SH-SY5Y (cell line): ENCODE measurements at regions not wholly inside any gene's neighbourhood (a gene's known extent, or its start where the extent isn't known, plus 50 kb on each side); places are given as distances from the start of the nearest gene placed in this dataset.

Experiments
- GATA2 ChIP-seq: IDR thresholded peaks from 2 replicates; pipeline ENCODE4 v1.6.1; 2011; ENCODE audit warnings: mild to moderate bottlenecking, low read depth, low read length
- GATA3 ChIP-seq: IDR thresholded peaks from 2 replicates; pipeline ENCODE4 v1.6.1; 2011; ENCODE audit warnings: low read depth, mild to moderate bottlenecking, low read length, moderate library complexity

- TF ChIP-seq GATA2 = no peak
- no peak for TF ChIP-seq GATA3
These were observed 237.4 kb upstream of the PPP2R3A start for GRCh38 chr3:135728007-135728721.

- TF ChIP-seq GATA2 (no peak), GATA3 (no peak)
These were observed 234.0 kb upstream of the PPP2R3A start for GRCh38 chr3:135731546-135731945.

- TF ChIP-seq GATA3 = no peak
- no peak for TF ChIP-seq GATA2
These were observed 228.8 kb upstream of the PPP2R3A start for GRCh38 chr3:135736740-135737139.

GRCh38 chr3:135739779-135740178 lies 225.7 kb upstream of the PPP2R3A start:
- TF ChIP-seq GATA2 (no peak), GATA3 (no peak)

- TF ChIP-seq GATA2 = no peak
- TF ChIP-seq GATA3 = no peak
These were observed 225.3 kb upstream of the PPP2R3A start for GRCh38 chr3:135740211-135740610.

GRCh38 chr3:135740751-135741150 lies 224.8 kb upstream of the PPP2R3A start:
- TF ChIP-seq GATA3 = no peak
- no peak for TF ChIP-seq GATA2

- no peak for TF ChIP-seq GATA2
- TF ChIP-seq GATA3 = no peak
These were observed 213.5 kb upstream of the PPP2R3A start for GRCh38 chr3:135751991-135752390.

GRCh38 chr3:135752851-135753250 lies 212.7 kb upstream of the PPP2R3A start:
- TF ChIP-seq GATA2 = no peak

GRCh38 chr3:135753506-135753905 lies 212.0 kb upstream of the PPP2R3A start:
- no peak for TF ChIP-seq GATA3
- no peak for TF ChIP-seq GATA2

GRCh38 chr3:135755330-135756105 lies 210.0 kb upstream of the PPP2R3A start:
- TF ChIP-seq GATA2 = no peak
- TF ChIP-seq GATA3 = no peak

GRCh38 chr3:135756106-135756668 lies 209.3 kb upstream of the PPP2R3A start:
- TF ChIP-seq GATA2 = no peak
- no peak for TF ChIP-seq GATA3

- no peak for TF ChIP-seq GATA2
These were observed 208.1 kb upstream of the PPP2R3A start for GRCh38 chr3:135757421-135757820.

- TF ChIP-seq GATA3 (no peak), GATA2 (no peak)
These were observed 206.6 kb upstream of the PPP2R3A start for GRCh38 chr3:135758961-135759360.

- no peak for TF ChIP-seq GATA2
- no peak for TF ChIP-seq GATA3
These were observed 205.9 kb upstream of the PPP2R3A start for GRCh38 chr3:135759651-135760050.

GRCh38 chr3:135760581-135760980 lies 204.9 kb upstream of the PPP2R3A start:
- TF ChIP-seq GATA2 = no peak
- no peak for TF ChIP-seq GATA3
